ENCODE measurements at regions not wholly inside any gene's neighbourhood (a gene's known extent, or its start where the extent isn't known, plus 50 kb on each side); places are given as distances from the start of the nearest gene placed in this dataset.

GRCh38 chr7:115153769-115154477 is 232.0 kb downstream of the MDFIC start:
- no peak for FAIRE-seq
- no peaks in the 10 kb centered on the region for H3K27me3 ChIP-seq (ENCODE audit: control insufficient read depth in 3 of 3, insufficient read depth in 3 of 3, low read length in 3 of 3)
- no peak for DNase-seq
- H3K27ac ChIP-seq (ENCODE audit: low read depth in 1 of 3, low read length in 2 of 3) = no peak overlapping the region
- H3K36me3 ChIP-seq (ENCODE audit: control insufficient read depth in 3 of 3, insufficient read depth in 2 of 3, low read depth in 1 of 3, low read length in 3 of 3) = no peaks in the 10 kb centered on the region
- H3K4me1 ChIP-seq (ENCODE audit: control insufficient read depth in 3 of 3, insufficient read depth in 2 of 3, low read depth in 1 of 3, low read length in 2 of 3) = no peaks in the 10 kb centered on the region
- no peaks in the 10 kb centered on the region for H3K9me3 ChIP-seq (ENCODE audit: control insufficient read depth in 2 of 2, insufficient read depth in 1 of 2, low read depth in 1 of 2, low read length in 1 of 2)
- H3K4me3 ChIP-seq (ENCODE audit: low read depth in 1 of 3, low read length in 3 of 3) = no peak overlapping the region
- WGBS, 3 donors = 54 to 71% (median 61%) methylated on average over 4 of the region's 4 CpGs

- H3K27ac ChIP-seq (ENCODE audit: low read depth in 1 of 3, low read length in 2 of 3) = no peak overlapping the region
- no peak for FAIRE-seq
- no peaks in the 10 kb centered on the region for H3K36me3 ChIP-seq (ENCODE audit: control insufficient read depth in 3 of 3, insufficient read depth in 2 of 3, low read depth in 1 of 3, low read length in 3 of 3)
- H3K9me3 ChIP-seq (ENCODE audit: control insufficient read depth in 2 of 2, insufficient read depth in 1 of 2, low read depth in 1 of 2, low read length in 1 of 2) = no peaks in the 10 kb centered on the region
- WGBS, 3 donors = 29 to 67% (median 51%) methylated on average over 3 of the region's 3 CpGs
- H3K4me1 ChIP-seq (ENCODE audit: control insufficient read depth in 3 of 3, insufficient read depth in 2 of 3, low read depth in 1 of 3, low read length in 2 of 3) = no peaks in the 10 kb centered on the region
- H3K4me3 ChIP-seq (ENCODE audit: low read depth in 1 of 3, low read length in 3 of 3) = no peak overlapping the region
- H3K27me3 ChIP-seq (ENCODE audit: control insufficient read depth in 3 of 3, insufficient read depth in 3 of 3, low read length in 3 of 3) = no peaks in the 10 kb centered on the region
- no peak for DNase-seq
These were observed 231.3 kb downstream of the MDFIC start for GRCh38 chr7:115153176-115153575.

- Histone ChIP-seq H3K4me1 (ENCODE audit: control insufficient read depth in 3 of 3, insufficient read depth in 2 of 3, low read depth in 1 of 3, low read length in 2 of 3) (no peaks in the 10 kb centered on the region), H3K27ac (ENCODE audit: low read depth in 1 of 3, low read length in 2 of 3) (no peak overlapping the region), H3K4me3 (ENCODE audit: low read depth in 1 of 3, low read length in 3 of 3) (no peak overlapping the region), H3K36me3 (ENCODE audit: control insufficient read depth in 3 of 3, insufficient read depth in 2 of 3, low read depth in 1 of 3, low read length in 3 of 3) (no peaks in the 10 kb centered on the region), H3K27me3 (ENCODE audit: control insufficient read depth in 3 of 3, insufficient read depth in 3 of 3, low read length in 3 of 3) (no peaks in the 10 kb centered on the region), H3K9me3 (ENCODE audit: control insufficient read depth in 2 of 2, insufficient read depth in 1 of 2, low read depth in 1 of 2, low read length in 1 of 2) (no peaks in the 10 kb centered on the region)
- 44 to 67% (median 49%) methylated on average over 3 of the region's 3 CpGs for WGBS, 3 donors
- peak in 1 of 2 donors; percentile 4 for DNase-seq
- FAIRE-seq = no peak
These were observed 224.3 kb downstream of the MDFIC start for GRCh38 chr7:115146148-115146547.

- Histone ChIP-seq H3K9me3 (ENCODE audit: control insufficient read depth in 2 of 2, insufficient read depth in 1 of 2, low read depth in 1 of 2, low read length in 1 of 2) (no peaks in the 10 kb centered on the region), H3K4me1 (ENCODE audit: control insufficient read depth in 3 of 3, insufficient read depth in 2 of 3, low read depth in 1 of 3, low read length in 2 of 3) (no peaks in the 10 kb centered on the region), H3K27me3 (ENCODE audit: control insufficient read depth in 3 of 3, insufficient read depth in 3 of 3, low read length in 3 of 3) (no peaks in the 10 kb centered on the region), H3K27ac (ENCODE audit: low read depth in 1 of 3, low read length in 2 of 3) (no peak overlapping the region), H3K4me3 (ENCODE audit: low read depth in 1 of 3, low read length in 3 of 3) (no peak overlapping the region), H3K36me3 (ENCODE audit: control insufficient read depth in 3 of 3, insufficient read depth in 2 of 3, low read depth in 1 of 3, low read length in 3 of 3) (no peaks in the 10 kb centered on the region)
- no peak for DNase-seq
- no peak for FAIRE-seq
- 56 to 63% (median 58%) methylated on average over 2 of the region's 2 CpGs for WGBS, 3 donors
These were observed 223.6 kb downstream of the MDFIC start for GRCh38 chr7:115145512-115145911.

- no peak for FAIRE-seq
- Histone ChIP-seq H3K9me3 (ENCODE audit: control insufficient read depth in 2 of 2, insufficient read depth in 1 of 2, low read depth in 1 of 2, low read length in 1 of 2) (no peaks in the 10 kb centered on the region), H3K4me1 (ENCODE audit: control insufficient read depth in 3 of 3, insufficient read depth in 2 of 3, low read depth in 1 of 3, low read length in 2 of 3) (no peaks in the 10 kb centered on the region), H3K27me3 (ENCODE audit: control insufficient read depth in 3 of 3, insufficient read depth in 3 of 3, low read length in 3 of 3) (no peaks in the 10 kb centered on the region), H3K4me3 (ENCODE audit: low read depth in 1 of 3, low read length in 3 of 3) (no peak overlapping the region), H3K36me3 (ENCODE audit: control insufficient read depth in 3 of 3, insufficient read depth in 2 of 3, low read depth in 1 of 3, low read length in 3 of 3) (no peaks in the 10 kb centered on the region), H3K27ac (ENCODE audit: low read depth in 1 of 3, low read length in 2 of 3) (no peak overlapping the region)
- 88 to 97% (median 92%) methylated on average over 1 of the region's 1 CpG for WGBS, 3 donors
- DNase-seq = no peak
These were observed 215.9 kb downstream of the MDFIC start for GRCh38 chr7:115137816-115138215.

GRCh38 chr7:115136796-115137443 is 215.0 kb downstream of the MDFIC start:
- DNase-seq (no peak), FAIRE-seq (no peak)
- Histone ChIP-seq H3K4me3 (ENCODE audit: low read depth in 1 of 3, low read length in 3 of 3) (no peak overlapping the region), H3K9me3 (ENCODE audit: control insufficient read depth in 2 of 2, insufficient read depth in 1 of 2, low read depth in 1 of 2, low read length in 1 of 2) (no peaks in the 10 kb centered on the region), H3K4me1 (ENCODE audit: control insufficient read depth in 3 of 3, insufficient read depth in 2 of 3, low read depth in 1 of 3, low read length in 2 of 3) (no peaks in the 10 kb centered on the region), H3K27ac (ENCODE audit: low read depth in 1 of 3, low read length in 2 of 3) (no peak overlapping the region), H3K36me3 (ENCODE audit: control insufficient read depth in 3 of 3, insufficient read depth in 2 of 3, low read depth in 1 of 3, low read length in 3 of 3) (no peaks in the 10 kb centered on the region), H3K27me3 (ENCODE audit: control insufficient read depth in 3 of 3, insufficient read depth in 3 of 3, low read length in 3 of 3) (no peaks in the 10 kb centered on the region)
- WGBS, 3 donors = 56 to 83% (median 76%) methylated on average over 3 of the region's 3 CpGs

GRCh38 chr7:115135769-115136410 is 214.0 kb downstream of the MDFIC start:
- H3K4me1 ChIP-seq (ENCODE audit: control insufficient read depth in 3 of 3, insufficient read depth in 2 of 3, low read depth in 1 of 3, low read length in 2 of 3) = no peaks in the 10 kb centered on the region
- DNase-seq (peak in 1 of 2 donors; percentile 6), FAIRE-seq (no peak)
- H3K27ac ChIP-seq (ENCODE audit: low read depth in 1 of 3, low read length in 2 of 3) = no peak overlapping the region
- H3K27me3 ChIP-seq (ENCODE audit: control insufficient read depth in 3 of 3, insufficient read depth in 3 of 3, low read length in 3 of 3) = no peaks in the 10 kb centered on the region
- no peaks in the 10 kb centered on the region for H3K36me3 ChIP-seq (ENCODE audit: control insufficient read depth in 3 of 3, insufficient read depth in 2 of 3, low read depth in 1 of 3, low read length in 3 of 3)
- no peaks in the 10 kb centered on the region for H3K9me3 ChIP-seq (ENCODE audit: control insufficient read depth in 2 of 2, insufficient read depth in 1 of 2, low read depth in 1 of 2, low read length in 1 of 2)
- WGBS, 3 donors = 72 to 85% (median 83%) methylated on average over 1 of the region's 1 CpG
- H3K4me3 ChIP-seq (ENCODE audit: low read depth in 1 of 3, low read length in 3 of 3) = no peak overlapping the region

GRCh38 chr7:115135146-115135545 is 213.3 kb downstream of the MDFIC start:
- Histone ChIP-seq H3K36me3 (ENCODE audit: control insufficient read depth in 3 of 3, insufficient read depth in 2 of 3, low read depth in 1 of 3, low read length in 3 of 3) (no peaks in the 10 kb centered on the region), H3K9me3 (ENCODE audit: control insufficient read depth in 2 of 2, insufficient read depth in 1 of 2, low read depth in 1 of 2, low read length in 1 of 2) (no peaks in the 10 kb centered on the region), H3K4me3 (ENCODE audit: low read depth in 1 of 3, low read length in 3 of 3) (no peak overlapping the region), H3K4me1 (ENCODE audit: control insufficient read depth in 3 of 3, insufficient read depth in 2 of 3, low read depth in 1 of 3, low read length in 2 of 3) (no peaks in the 10 kb centered on the region), H3K27me3 (ENCODE audit: control insufficient read depth in 3 of 3, insufficient read depth in 3 of 3, low read length in 3 of 3) (no peaks in the 10 kb centered on the region), H3K27ac (ENCODE audit: low read depth in 1 of 3, low read length in 2 of 3) (no peak overlapping the region)
- FAIRE-seq (no peak), DNase-seq (no peak)
- 53 to 76% (median 58%) methylated on average over 4 of the region's 4 CpGs for WGBS, 3 donors
